MM.1S (cell line): ENCODE measurements at regions not wholly inside any gene's neighbourhood (a gene's known extent, or its start where the extent isn't known, plus 50 kb on each side); places are given as distances from the start of the nearest gene placed in this dataset.

Source experiments
- EZH2 ChIP-seq: fragments of 300-600 bp; sonication (generic); optimal IDR thresholded peaks from 2 replicates; pipeline ENCODE3; 2017; ENCODE audit warnings: low read depth, mild to moderate bottlenecking, antibody characterized with exemption, low read length, mixed read lengths
- EZH2phosphoT487 ChIP-seq: fragments of 300-600 bp; sonication (generic); IDR thresholded peaks from 2 replicates; pipeline ENCODE4 v1.6.1; 2018; ENCODE audit warnings: antibody characterized with exemption, low read length
- TF ChIP-seq, protein P1 (sequence below): fragments of 300-600 bp; sonication (generic); IDR thresholded peaks from 2 replicates; pipeline ENCODE4 v1.5.1; 2016; ENCODE audit warnings: antibody characterized with exemption, low read length, mixed read lengths

DNA sequence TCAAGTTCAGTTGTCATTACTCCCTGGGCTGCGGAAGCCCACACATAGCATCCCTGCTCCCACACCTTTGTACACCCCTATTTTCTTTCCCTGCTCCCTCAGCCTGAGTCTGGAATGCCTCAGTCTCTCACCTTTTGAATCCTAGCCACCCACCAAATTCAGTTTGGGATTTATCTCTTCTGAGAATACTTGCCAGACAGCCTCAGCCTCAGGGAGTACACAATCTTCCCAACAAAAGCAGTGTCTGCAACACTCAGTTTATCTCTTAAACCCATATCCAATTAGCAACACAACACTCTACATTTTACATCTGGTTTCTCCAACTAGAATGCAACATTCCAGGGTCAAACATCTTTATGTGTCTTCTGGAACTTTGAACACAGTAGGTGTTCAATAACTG lies 190.2 kb downstream of the GPAM start:
- TF ChIP-seq, protein P1, sequence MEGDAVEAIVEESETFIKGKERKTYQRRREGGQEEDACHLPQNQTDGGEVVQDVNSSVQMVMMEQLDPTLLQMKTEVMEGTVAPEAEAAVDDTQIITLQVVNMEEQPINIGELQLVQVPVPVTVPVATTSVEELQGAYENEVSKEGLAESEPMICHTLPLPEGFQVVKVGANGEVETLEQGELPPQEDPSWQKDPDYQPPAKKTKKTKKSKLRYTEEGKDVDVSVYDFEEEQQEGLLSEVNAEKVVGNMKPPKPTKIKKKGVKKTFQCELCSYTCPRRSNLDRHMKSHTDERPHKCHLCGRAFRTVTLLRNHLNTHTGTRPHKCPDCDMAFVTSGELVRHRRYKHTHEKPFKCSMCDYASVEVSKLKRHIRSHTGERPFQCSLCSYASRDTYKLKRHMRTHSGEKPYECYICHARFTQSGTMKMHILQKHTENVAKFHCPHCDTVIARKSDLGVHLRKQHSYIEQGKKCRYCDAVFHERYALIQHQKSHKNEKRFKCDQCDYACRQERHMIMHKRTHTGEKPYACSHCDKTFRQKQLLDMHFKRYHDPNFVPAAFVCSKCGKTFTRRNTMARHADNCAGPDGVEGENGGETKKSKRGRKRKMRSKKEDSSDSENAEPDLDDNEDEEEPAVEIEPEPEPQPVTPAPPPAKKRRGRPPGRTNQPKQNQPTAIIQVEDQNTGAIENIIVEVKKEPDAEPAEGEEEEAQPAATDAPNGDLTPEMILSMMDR, result no peak
- TF ChIP-seq EZH2, result no peak
- no peak for TF ChIP-seq EZH2phosphoT487
